BJ (cell line): ENCODE measurements at regions not wholly inside any gene's neighbourhood (a gene's known extent, or its start where the extent isn't known, plus 50 kb on each side); places are given as distances from the start of the nearest gene placed in this dataset.
"Not testable (repeated sequence)": the region's sequence is repeated elsewhere in the genome, so short reads cannot be mapped to it uniquely, and the experiment has no call there.

Source experiments
- CTCF ChIA-PET: fragments of 350-600 bp; formaldehyde crosslinking; extraction: SDS; loops from one replicate; lab custom pipeline; 2021; ENCODE audit warnings: antibody characterized with exemption, inconsistent platforms; lab: Yijun Ruan, JAX
- POLR2A ChIA-PET: fragments of 300-600 bp; sonication (Branson Sonifier 250); formaldehyde crosslinking; extraction: SDS; loops from one replicate; lab custom pipeline; 2021; ENCODE audit warnings: antibody characterized with exemption; lab: Charles Lee
- DNase-seq: peaks from one replicate; pipeline ENCODE4 v3.0.0-alpha.2; 2011; ENCODE audit warnings: low read depth
- H3K27me3 ChIP-seq: 2 replicates; pipeline ENCODE4 v1.6.0; 2011; ENCODE audit warnings: low read length; ENCODE audit not compliant: control insufficient read depth, insufficient read depth
- H3K36me3 ChIP-seq: 2 replicates; pipeline ENCODE4 v1.5.1; 2011; ENCODE audit warnings: low read length; ENCODE audit not compliant: control insufficient read depth, insufficient read depth
- H3K4me3 ChIP-seq: 2 replicates; pipeline ENCODE4 v1.5.1; 2011; ENCODE audit warnings: low read depth, mild to moderate bottlenecking, control low read depth, low read length
- TF ChIP-seq, protein P1 (sequence below): IDR thresholded peaks from 2 replicates; pipeline ENCODE4 v1.5.1; 2011; ENCODE audit warnings: low read depth, mild to moderate bottlenecking, control low read depth, inconsistent platforms, low read length, moderate library complexity; ENCODE audit not compliant: insufficient read depth

DNA sequence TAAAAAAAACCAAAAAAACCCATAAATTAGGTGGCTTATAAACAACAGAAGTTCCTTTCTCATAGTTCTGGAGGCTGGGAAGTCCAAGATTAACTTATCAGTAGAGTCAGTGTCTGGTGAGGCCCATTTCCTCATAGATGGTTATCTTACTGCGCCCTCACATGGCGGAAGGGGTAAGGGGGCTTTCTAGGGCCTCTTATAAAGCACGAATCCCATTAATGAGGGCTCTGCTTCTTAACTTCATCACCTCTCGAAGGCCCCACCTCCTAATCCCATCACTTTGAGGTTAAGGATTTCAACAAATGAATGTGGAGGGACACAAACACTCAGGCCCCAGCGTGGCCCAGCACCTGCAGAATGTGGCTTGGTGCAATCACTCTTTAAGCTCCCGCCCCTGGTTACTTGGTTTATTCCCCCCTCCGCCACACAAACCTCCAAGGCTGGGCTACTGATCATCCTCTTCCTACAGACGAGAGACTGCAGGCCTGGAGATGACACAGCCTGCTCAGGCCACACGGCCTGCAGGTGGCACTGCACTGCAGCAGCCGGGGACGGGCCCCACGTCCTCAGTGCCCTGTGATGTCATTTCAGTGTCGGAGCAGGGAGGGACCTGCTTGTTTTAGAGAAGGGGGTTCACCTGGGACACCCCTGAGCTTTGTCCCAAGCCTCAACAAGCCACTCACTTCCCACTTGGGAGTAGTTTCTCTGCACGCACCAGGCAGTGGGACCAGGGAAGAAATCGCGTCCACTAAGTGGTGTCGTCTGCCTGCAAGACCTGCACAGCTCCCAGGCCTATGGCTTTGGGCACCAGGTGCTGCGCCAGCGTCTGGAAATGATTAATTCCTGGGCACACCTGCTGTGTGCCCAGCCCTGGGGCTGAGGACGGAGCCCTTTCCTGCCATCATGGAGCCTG, 178.5 kb downstream of the NPIPB11 start:
- TF ChIP-seq, protein P1, sequence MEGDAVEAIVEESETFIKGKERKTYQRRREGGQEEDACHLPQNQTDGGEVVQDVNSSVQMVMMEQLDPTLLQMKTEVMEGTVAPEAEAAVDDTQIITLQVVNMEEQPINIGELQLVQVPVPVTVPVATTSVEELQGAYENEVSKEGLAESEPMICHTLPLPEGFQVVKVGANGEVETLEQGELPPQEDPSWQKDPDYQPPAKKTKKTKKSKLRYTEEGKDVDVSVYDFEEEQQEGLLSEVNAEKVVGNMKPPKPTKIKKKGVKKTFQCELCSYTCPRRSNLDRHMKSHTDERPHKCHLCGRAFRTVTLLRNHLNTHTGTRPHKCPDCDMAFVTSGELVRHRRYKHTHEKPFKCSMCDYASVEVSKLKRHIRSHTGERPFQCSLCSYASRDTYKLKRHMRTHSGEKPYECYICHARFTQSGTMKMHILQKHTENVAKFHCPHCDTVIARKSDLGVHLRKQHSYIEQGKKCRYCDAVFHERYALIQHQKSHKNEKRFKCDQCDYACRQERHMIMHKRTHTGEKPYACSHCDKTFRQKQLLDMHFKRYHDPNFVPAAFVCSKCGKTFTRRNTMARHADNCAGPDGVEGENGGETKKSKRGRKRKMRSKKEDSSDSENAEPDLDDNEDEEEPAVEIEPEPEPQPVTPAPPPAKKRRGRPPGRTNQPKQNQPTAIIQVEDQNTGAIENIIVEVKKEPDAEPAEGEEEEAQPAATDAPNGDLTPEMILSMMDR: peak; percentile 38
- POLR2A ChIA-PET, H3K4me3 ChIP-seq, CTCF ChIA-PET, DNase-seq, H3K27me3 ChIP-seq, H3K36me3 ChIP-seq: not testable (repeated sequence)

DNA sequence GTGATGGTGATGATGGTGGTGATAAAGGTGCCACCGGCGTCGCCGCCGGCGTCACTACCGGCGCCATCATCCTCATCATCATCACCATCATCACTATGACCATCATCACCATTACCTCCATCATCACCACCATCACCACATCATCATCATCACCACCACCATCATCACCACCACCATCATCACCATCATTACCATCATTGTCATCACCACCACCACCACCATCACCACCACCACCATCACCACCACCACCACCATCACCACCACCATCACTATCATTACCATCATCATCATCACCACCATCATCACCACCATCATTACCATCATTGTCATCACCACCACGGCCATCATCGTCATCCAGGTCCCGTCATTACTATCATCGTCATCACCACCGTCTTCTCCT, 179.7 kb downstream of the NPIPB11 start:
- POLR2A ChIA-PET: no interaction called here
- H3K36me3 ChIP-seq: no peaks in the 10 kb centered on the region
- no peak overlapping the region for H3K4me3 ChIP-seq
- no peak for DNase-seq
- TF ChIP-seq, protein P1: no peak
- no peaks in the 10 kb centered on the region for H3K27me3 ChIP-seq
- CTCF ChIA-PET: no interaction called here

DNA sequence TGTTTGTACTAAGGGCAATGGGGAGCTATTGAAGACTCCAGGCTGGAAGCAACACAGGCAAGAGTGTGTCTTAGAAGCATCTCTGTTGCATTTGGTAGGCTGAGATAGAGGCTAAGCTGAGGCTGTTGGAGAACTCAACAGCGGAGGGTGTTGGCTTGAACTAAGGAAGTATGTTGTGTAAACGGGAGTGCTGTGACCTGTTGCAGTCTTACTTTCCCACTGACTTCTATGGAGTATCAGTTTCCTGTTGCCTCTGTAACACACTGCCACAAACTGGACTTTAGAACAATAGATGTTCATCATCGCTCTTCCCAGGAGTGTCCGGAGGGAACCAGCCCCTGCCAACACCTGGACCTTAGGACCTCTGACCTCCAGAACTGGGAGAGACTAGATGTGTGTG, 181.8 kb downstream of the NPIPB11 start:
- H3K4me3 ChIP-seq, H3K27me3 ChIP-seq, POLR2A ChIA-PET, H3K36me3 ChIP-seq, CTCF ChIA-PET, DNase-seq: not testable (repeated sequence)

DNA sequence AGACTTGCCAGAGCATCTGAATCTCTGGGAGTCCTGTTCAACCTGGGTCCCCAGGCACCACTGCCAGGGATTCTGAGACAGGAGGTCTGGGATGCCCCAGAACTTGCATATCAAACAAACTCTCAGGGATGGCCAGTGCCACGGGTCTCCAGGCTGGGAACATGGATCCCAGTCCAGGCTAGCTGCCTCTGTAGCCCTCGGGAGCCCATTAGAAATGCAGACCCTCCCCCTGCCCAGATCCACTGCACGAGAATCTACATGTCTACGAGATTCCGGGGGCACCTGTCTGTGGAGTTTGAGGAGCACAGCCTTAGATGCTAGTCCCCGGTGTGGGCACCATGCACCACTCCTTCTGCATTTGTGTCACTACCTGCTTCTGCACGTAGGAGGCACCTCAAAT, 183.9 kb downstream of the NPIPB11 start:
- CTCF ChIA-PET, H3K4me3 ChIP-seq, H3K36me3 ChIP-seq, POLR2A ChIA-PET, H3K27me3 ChIP-seq, DNase-seq: not testable (repeated sequence)

DNA sequence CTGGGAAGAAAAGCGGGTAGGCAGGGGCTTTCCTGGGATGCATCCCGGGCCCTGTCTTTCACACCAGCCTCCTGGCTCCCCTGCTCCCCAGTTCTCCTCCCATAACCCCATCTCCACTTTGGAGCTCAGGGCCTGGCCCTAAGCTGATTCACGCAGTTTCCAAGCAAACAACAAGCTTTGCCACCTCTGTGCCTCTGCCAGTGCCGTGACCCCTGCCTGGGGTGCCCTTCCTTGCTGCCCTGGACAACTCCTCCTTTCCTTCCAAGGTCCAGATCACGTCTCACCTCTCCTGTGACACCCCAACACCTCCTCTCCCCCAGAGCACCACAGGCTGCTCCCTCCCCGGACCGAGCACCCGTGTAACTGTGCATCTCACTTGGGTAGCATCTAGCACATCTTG, 184.5 kb downstream of the NPIPB11 start:
- H3K36me3 ChIP-seq, H3K27me3 ChIP-seq, CTCF ChIA-PET, H3K4me3 ChIP-seq, DNase-seq, POLR2A ChIA-PET: not testable (repeated sequence)

DNA sequence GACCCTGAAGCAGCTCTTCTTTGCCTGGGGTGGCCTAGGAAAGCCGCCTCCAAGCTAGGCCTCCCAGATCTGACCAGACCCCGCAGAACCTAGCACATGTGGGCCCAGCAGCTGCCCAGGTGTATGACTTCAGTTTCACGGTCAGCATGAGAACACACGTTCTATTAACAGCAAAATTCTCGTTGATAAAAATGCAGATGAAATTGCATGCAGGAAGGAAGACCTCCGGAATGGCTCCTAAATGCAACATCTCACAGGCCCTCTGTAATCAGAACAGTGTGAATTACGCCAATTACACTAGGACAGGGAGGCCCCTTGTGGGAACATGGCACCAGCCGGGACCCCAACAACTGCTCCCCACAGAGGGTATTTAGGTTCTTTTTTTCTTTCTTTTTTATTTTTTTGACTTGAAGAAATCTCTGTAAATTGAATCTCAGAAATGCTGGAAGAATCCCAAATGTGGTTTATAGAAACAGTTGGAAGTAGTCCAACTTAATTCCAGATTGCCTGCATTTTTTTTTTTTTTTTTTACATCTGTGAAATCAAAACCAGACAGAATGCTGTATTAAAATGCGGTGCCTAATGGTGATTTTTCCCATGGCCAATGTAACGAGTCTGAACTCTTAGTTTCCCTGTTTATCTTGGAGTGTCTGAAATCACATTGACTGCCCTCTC, 185.1 kb downstream of the NPIPB11 start:
- H3K4me3 ChIP-seq, CTCF ChIA-PET, H3K36me3 ChIP-seq, H3K27me3 ChIP-seq, POLR2A ChIA-PET: not testable (repeated sequence)
- DNase-seq: peak; percentile 64

DNA sequence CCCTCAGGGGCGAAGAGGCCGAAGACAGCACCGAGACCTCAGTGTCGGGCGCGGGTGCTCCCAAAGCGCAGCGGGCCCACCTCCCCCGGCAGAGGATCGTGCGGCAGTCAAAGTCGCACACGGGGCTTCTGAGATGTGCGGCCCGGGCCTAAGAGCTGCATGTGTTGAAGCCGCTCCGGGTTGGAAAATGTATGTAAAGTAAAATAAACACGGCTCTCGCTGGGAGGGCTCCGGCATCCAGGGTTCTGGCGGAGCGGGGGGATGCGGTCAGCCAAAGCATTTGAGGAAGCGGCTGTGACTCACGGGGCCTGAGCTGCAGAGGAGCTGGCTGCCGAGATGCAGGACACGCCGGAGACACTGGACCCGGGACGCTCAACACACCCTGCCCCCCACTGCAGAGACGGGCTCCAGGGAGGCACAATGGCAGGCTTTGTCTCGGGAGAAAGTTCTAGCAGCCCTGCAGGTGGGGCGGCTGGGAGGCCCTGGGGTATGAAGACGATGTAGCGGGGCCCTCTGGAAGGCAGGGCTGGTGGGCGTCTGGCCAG, 185.8 kb downstream of the NPIPB11 start:
- H3K36me3 ChIP-seq, H3K27me3 ChIP-seq, CTCF ChIA-PET, POLR2A ChIA-PET: not testable (repeated sequence)
- peak overlapping the region; percentile 24 for H3K4me3 ChIP-seq
- DNase-seq: peak; percentile 63

DNA sequence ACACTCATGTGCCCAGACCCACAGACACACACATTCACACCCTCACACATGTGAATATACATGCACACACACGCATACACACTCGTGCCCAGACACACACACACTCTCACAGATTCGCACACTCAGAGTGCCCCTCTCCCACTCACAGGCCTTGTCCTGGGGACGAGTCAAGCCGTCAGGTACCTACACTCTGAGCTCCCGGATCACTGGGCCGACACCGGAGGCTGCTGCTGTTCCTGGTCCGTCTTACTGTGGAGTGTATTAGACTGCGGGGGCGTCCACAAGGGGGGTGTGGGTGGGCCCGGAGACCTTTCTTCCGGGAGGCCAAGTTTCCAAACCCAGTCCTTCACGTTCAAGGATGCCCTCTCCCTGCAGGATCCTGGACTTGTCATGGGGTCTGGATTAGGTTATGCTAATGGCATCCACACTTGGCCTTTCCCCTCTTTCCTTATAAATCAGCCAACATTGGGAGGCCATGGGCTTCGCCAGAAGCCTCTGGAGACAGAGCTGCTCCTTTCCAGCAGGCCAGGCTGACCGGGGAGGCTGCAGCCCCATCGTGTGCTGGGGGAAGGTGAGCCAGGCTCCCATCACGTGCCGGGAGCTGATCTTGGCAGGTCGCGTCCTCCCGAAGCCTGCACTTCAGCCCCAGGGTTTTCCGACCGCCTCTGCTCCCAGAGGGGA, 186.4 kb downstream of the NPIPB11 start:
- H3K27me3 ChIP-seq, H3K36me3 ChIP-seq, POLR2A ChIA-PET, DNase-seq, CTCF ChIA-PET: not testable (repeated sequence)
- peak overlapping the region; percentile 24 for H3K4me3 ChIP-seq

DNA sequence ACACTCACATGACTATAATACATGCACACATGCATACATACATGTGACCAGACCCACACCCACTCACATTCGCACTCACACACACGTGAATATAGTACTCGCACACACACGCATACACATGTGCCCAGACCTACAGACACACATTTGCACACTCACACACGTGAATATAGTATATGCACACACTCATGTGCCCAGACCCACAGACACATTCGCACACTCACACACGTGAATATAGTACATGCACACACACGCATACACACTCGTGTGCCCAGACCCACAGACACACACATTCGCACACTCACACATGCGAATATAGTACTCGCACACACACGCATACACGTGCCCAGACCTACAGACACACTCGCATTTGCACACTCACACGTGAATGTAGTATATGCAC, 186.9 kb downstream of the NPIPB11 start:
- CTCF ChIA-PET, DNase-seq, POLR2A ChIA-PET, H3K27me3 ChIP-seq, H3K36me3 ChIP-seq: not testable (repeated sequence)
- H3K4me3 ChIP-seq: peak overlapping the region; percentile 24

DNA sequence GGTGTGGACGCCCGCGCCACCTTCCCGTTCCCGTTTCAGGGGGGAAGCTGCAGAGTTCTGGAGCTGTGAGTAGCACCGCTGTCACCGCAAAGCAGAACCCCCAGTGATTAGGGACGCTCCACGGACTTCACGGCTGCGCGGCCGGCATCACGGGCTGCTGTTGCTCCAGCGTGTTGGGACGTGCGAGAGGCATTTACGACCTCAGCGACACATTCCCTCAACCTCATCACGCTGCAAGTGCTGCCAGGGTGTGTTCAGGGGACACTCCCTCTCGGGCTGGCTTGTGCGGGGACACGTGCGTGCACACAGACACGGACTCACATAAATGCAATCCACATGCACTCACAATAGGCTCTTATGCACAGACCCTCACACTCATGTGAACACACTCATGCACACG, 187.9 kb downstream of the NPIPB11 start:
- CTCF ChIA-PET, DNase-seq, H3K27me3 ChIP-seq, H3K36me3 ChIP-seq, POLR2A ChIA-PET: not testable (repeated sequence)
- H3K4me3 ChIP-seq: peak overlapping the region; percentile 0; the same call in 1 of the 2 replicates
